ENCODE measurements at regions not wholly inside any gene's neighbourhood (a gene's known extent, or its start where the extent isn't known, plus 50 kb on each side); places are given as distances from the start of the nearest gene placed in this dataset.
"Not testable (repeated sequence)": the region's sequence is repeated elsewhere in the genome, so short reads cannot be mapped to it uniquely, and the experiment has no call there.

DNA sequence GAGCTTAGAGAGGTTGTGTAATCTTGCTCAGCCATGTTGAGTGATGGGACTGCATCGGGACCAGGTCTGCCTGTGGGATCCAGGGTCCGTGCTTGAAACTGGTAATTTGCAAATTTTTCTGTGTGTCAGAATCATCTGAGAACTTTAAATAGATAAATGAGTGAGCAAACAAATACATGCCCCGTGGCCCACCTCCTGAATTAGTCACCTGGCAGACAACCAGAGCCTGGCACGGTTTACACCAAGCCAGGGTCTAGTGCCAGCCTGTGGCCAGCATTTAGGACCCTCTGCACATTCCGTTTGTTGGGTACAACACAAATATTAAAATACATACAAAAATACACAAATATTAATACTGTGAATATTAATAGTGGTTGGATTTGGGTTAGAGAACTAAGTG, 90.6 kb upstream of the STOX2 start:
- DNase-seq (ENCODE audit: low read depth): no peak

DNA sequence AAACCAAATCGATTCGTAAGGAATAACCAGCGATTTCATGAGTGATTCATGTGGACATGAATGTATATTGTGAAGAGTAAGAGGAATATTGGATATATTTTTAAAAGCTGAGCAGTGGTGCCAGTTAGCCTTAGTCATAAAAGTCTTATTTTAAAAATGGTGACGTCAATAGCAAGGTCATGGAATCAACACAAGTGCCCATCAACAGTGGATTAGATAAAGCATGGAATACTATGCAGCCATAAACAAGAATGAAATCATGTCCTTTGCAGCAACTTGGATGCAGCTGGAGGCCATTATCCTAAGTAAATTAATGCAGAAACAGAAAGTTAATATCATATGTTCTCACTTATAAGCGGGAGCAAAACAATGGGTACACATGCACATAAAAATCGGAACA, 89.0 kb upstream of the STOX2 start:
- no peak for DNase-seq (ENCODE audit: low read depth)

DNA sequence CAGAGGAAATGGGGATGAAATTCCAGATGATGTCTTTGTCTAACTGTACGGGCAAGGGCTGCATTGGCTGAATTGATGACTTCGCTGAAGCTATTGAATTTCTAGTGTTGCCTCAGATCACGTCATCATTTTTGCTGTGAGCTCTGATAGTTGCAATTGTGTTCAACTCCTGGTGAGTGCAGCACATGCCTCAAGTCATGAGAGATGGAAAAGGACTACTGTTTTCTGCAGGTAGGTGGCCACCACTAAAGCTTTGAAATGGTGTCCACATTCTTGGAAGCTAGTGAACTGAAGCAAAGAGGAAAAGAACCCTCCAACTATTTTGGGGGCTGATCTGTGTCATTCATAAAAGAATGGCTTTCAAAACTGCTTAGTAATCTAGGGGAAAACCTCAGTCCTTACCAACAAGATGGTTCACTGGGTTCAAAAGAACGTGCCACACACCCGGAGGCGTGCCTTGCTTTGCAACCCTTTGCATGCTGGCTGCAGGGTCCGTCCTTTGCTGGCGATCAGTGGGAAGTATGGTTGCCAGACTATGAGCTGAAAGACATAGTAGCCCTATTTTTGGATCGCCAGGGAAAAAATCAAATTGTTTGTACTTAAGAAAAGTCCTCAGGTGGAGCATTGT, 88.1 kb upstream of the STOX2 start:
- DNase-seq (ENCODE audit: low read depth): no peak

DNA sequence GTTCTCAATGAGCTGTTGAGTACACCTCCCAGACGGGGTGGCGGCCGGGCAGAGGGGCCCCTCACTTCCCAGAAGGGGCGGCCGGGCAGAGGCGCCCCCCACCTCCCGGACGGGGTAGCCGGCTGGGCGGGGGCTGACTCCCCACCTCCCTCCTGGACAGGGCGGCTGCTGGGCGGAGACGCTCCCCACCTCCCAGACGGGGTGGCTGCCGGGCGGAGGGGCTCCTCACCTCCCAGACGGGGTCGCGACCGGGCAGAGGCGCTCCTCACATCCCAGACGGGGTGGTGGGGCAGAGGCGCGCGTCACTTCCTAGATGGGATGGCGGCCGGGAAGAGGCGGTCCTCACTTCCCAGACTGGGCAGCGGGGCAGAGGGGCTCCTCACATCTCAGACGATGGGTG, 86.5 kb upstream of the STOX2 start:
- not testable (repeated sequence) for DNase-seq (ENCODE audit: low read depth)

DNA sequence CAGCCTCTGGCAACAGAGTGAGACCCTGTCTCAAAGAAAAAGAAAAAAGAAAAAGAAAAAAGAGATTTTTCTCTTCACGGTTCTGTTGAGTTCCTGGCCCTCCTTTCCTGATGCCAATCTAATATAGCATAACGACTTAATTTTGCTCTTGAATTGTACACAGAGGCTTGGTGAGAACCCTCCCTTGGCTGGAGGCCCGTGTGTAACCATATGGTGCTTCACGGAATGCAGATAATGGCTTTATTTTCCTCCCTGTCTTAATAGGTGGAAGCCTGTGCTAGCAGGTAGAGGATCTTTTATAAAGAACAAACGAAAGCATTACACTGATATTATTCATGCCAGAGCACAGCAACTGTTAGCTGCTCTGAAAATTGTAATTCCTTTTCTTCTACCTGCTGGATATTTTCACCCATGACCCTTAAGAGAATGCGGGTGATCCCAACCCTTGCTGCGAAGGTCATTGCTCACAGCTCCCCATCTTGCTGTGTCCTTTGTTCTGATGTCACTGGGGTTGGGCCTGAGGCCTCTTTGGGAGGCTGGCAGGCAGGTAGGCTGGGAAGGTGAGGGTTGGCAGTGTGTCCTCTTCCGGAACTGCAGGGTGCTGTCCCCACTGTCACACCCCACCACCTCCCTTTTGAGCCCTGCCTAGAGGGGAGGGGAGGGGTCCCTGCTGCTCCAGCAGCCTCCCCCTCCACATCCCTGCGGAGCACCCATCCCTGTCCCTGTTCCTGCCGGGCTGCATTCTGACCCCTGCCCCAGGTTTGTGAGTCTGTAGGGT, 83.8 kb upstream of the STOX2 start:
- no peak for DNase-seq (ENCODE audit: low read depth)

DNA sequence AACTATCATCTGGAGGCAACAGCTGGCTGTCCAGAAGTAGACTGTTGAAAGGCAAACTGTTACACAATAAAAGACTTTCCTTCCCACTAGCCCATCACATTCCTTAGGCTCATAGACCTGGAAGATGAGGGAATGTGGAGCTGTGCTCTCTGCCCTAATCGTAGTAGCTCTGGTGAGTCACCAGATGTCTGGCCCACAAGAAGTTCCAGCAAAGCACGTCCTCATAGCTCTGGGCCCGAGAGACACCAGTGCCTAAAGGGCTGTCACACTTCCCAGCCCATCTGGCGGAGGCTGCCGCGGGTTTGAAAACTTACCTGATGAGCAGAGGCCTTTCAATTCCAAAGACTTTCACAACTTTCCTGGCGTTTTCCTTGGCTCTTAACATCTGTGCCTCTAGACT, 81.7 kb upstream of the STOX2 start:
- peak; percentile 35 for DNase-seq (ENCODE audit: low read depth)

DNA sequence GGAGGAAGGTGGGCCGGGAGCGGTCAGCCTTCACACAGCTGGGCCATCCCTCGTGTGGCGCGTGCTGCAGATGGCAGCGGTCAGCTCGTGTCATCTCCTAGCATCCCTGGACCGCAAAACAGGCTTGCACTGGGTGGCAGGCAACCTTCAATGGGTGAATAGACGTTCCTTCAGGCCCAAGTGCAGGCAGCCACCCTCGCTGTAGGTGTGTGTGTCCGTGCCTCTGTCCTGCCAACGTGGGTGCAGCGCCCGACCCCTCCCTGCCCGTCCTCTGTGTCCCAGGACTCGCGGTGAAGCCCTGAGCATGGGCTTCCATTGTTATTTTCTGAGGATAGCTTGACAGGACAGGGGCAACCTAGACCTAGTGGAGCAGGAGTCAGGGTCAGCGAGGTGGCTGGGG, 79.8 kb upstream of the STOX2 start:
- no peak for DNase-seq (ENCODE audit: low read depth)

DNA sequence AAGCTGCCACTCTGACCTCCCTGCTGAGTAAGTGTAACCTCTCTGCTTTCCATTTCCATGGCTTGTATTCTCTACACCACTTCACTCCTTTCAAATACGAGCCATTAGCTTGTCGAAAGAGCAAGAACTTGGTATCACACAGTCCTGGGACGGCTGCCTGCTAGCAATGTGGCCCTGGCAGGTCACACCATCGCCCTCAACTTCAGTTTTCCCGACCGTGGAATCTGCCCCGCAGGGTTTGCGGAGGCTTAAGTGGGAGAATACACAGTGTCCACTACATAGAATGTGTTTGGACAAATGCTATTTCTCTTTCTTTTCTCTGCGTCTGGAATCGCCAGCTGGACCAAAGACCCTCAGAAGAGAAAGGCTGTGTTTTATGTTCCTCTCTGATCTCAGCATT, 78.6 kb upstream of the STOX2 start:
- no peak for DNase-seq (ENCODE audit: low read depth)

DNA sequence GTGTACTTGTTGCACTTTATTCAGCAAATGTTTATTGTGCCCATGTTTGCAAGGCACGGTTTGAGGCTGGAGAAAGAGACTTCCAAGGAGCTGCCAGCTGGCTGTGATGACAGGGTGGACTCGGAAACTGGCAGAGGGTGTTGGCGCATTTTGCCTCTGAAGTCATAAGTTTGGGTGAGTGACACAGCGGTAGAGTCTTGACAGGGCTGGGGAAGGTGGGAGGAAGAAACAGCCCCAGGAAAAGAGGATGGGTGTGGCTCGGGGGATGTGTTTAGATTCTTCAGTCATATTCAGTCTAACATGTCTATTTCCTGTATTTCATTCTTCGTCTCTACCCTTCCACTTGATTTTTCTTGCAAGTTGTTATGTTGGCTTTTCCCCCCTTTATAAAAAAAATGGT, 77.0 kb upstream of the STOX2 start:
- no peak for DNase-seq (ENCODE audit: low read depth)

DNA sequence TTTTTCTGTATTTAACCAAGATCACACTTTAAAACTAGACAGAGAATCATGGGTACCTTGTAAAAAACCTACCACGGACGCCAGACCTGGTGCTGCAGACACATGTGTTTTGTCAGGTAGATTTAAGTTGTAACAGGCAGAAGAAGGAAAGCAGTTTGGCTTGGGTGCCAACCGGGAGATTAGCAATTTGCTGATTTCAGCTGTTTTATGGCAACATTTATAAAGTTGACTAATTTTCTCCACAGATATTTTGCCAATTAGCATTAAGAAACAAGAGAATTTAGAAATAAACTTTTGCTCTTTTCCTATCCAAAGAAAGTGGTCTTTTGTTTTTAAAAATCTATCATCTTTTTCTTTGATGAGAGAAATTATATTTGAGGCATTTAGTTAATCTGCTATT, 76.3 kb upstream of the STOX2 start:
- no peak for DNase-seq (ENCODE audit: low read depth)

DNA sequence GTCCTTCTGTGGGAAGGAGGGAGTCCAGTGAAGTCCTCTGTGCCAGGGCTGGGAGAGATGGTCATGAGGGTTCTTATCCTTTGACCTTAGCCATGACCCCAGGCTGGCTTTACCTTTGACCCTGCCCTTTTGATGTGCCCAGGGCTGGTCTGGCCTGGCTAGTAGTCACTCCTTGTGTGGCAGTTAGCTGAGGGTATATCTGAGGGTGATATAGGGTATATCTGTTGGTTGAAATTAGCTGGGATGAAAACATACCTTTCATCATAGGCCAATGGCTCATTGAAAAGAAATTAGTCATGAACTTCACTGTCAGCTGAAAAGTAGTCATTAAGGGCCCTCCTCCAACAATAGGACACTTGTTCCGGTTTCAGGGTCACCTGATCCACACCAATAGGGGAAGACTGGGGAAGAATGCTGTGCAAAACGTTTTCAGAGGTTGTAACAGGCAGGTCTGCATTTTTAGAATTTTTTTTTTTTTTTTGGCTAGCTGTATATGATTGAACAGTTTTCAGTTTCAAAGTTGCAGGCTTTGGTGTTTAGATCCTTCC, 74.6 kb upstream of the STOX2 start:
- no peak for DNase-seq (ENCODE audit: low read depth)

DNA sequence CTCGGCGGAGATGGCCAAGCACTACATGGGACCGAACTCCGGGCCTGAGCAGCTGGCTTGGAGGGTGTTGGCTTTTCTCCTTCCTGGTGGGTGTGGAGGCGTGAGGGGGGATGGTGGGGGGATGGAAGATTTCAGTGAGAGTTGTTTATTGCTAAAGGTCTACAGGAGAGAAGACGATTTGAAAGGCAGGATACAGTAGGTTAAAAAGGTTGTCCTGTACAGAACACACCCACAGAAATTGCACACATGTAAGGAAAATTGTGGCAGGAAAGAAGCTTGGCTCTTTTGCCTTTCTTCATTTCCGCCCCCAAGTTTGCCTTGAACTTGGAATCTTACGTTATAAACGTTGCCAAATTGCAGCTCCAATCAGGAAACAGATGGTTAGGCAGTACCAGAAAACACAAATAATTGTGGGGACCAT, 74.1 kb upstream of the STOX2 start:
- no peak for DNase-seq (ENCODE audit: low read depth)

DNA sequence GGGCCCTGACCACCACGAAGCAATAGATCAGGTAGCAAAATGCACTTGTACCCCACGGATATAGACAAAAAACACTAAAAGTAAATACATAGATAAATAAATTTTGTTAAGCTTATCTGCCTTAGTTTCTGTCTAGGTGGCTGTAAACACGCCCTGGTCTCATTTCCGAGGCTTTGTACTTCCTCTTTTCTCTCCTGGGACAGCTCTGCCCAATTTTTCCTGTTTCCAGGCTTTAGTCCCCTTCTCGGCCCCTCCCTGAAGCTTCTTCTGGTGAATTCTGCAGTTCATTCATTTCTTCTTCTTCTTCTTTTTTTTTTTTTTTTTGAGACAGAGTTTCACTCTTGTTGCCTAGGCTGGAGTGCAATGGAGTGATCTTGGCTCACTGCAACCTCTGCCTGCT, 73.4 kb upstream of the STOX2 start:
- no peak for DNase-seq (ENCODE audit: low read depth)

DNA sequence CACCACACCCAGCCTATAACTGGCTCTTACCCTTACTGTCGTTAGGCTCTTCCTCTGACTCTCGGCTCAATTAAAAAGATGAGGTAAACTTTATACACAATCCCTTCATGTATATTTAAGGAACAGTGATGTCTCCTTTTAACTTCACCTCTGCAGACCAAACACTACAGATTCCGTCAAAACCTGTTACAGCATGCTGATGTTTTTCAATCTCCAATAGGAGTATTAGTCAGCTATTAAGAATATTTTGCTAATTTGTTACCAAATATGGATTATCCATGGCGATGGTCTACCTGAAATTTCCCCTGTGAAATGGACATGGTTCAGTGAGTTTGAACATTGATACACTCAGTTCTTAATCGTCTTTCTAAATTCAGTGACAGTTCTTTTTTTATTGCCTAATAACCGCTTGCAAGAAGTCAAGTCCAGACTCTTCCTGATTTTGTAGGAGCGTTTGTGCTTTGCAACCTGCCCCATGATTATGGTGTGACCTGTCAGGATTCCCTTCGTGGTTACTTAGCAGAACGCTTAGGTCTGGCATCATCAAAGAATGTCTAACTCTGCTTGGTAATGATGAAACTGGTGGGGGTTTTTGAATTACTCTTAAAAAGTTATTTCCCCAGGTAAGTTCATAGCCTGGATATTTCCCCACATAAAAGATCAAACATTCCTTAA, 72.2 kb upstream of the STOX2 start:
- no peak for DNase-seq (ENCODE audit: low read depth)

DNA sequence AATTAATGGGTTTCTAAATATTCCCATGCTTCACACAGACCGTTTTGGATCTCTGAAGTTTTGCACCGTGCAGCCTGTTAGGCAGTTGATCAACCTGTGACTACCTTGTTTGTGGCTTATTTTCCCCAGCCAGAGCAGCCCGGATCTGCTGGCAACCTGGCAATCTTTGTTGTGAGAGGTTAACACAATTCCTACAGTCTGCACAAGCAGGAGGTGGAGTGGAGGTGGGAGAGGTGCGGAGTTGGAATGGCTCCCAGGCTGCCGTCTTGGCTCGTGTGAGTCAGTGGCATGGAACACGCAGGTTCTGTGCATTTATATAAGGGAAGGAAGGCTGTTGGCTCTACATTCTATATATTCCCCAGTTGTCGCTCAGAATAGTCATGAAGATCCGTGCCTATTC, 70.9 kb upstream of the STOX2 start:
- no peak for DNase-seq (ENCODE audit: low read depth)

DNA sequence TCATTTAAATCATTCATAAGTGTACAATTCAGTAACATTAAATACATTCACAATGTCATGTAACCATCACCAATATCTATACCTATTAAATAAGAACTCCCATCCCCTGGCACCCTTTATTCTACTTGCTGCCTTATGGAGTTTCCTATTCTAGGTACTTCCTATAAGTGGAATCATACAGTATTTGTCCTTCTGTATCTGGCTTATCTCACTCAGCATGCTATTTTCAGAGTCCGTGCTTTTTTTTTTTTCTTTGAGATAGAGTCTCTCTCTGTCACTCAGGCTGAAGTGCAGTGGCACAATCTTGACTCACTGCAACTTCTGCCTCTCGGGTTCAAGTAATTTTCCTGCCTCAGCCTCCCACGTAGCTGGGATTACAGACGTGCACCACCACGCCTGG, 67.9 kb upstream of the STOX2 start:
- no peak for DNase-seq (ENCODE audit: low read depth)

DNA sequence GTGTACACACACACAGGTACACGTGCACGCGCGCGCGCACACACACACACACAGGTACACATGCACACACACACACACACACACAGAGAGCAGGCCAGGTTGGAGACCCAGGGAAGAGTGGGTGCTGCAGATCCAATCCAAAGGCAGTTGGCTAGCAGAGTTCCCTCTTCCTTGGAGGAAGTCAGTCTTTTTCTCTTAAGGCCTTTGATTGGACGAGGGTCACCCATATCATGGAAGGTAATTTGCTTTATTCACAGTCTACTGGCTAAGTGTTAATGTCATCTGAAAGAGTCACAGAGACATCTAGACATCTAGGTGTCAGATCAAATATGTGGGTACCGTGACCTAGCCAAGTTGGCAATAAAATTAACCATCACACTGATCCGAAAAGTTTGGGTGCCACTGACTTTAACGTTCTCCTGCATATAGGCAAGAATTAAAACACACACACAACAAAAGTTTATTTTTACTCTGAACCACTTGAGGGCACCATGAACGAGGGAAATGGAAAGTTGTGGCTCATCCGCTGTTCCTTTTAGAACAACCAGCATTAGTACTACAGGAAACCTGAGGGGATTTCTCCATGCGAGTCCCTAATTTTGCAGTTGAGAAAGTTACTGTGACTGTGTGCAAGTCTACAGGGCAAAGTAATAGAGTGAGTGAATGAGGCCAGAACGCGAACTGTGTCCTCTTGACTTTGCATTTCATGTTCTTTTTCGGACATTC, 66.0 kb upstream of the STOX2 start:
- peak; percentile 1 for DNase-seq (ENCODE audit: low read depth)

DNA sequence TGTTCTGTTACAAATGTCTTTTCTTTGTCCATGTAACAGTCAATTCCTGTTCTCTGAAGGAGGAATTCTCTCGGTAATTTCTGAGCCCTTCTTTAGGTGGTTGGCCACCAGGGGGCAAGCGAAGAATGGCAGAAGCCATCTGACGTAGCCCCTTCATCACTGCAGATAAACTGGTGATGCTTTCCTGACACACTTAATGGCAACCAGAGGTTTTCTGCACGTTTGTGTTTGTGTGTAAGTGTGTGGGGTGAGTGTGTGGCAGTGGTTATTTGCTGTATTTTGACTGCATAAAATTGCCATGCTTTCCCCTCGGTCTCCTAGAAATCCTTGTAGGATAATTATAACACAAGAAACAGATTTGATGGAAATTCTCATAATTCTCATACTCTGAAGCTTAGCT, 64.8 kb upstream of the STOX2 start:
- peak; percentile 58 for DNase-seq (ENCODE audit: low read depth)

DNA sequence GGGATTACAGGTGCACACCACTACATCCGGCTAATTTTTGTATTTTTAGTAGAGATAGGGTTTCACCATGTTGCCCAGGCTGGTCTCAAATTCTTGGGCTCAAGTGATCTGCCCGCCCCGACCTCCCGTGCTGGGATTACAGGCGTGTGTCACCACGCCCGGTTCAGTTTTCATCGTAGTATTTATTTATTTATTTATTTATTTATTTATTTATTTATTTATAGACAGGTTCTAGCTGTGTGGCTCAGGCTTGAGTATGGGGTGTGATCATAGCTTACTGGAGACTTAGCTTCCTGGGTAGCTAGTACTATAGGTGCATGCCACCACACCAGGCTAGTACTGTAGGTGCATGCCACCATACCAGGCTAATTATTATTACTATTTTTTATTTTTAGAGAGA, 64.1 kb upstream of the STOX2 start:
- DNase-seq (ENCODE audit: low read depth): no peak

DNA sequence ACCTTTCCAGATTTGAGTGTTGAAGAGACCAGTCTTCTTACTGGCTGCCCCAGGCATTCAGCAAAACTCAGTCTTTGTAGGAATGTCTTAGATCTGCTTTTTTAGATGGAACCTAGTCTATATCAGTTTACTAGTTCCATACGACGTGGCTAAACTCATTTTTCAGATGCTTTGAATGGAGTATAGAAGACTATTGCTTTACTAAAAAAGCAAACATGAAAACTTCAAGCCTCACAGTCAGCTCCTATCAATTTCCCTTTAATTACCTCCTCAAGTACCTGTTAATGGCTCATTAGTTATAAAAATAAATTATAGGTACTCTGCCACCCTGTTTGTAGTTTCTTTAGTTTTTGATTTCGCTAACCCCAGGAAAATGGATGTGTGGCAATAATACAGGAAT, 63.0 kb upstream of the STOX2 start:
- no peak for DNase-seq (ENCODE audit: low read depth)

DNA sequence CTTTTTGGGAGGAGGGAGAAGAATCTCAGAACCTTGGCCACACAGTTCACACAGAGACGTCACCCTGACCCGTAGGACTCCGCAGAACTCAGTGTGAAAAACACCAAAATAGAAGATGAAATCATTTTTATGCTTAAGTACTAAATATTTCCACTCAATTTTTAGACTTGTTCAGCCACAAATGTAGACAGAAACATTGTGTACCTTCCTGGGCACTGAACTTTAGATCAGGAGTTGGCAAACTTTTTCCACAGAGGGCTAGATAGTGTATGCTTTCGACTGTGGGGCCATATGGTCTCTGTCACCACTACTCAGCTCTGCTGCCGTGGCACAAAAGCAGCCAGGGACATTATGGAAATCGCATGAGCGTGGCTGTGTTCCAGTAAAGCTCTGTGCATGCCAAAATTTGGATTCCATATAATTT, 61.8 kb upstream of the STOX2 start:
- no peak for DNase-seq (ENCODE audit: low read depth)

DNA sequence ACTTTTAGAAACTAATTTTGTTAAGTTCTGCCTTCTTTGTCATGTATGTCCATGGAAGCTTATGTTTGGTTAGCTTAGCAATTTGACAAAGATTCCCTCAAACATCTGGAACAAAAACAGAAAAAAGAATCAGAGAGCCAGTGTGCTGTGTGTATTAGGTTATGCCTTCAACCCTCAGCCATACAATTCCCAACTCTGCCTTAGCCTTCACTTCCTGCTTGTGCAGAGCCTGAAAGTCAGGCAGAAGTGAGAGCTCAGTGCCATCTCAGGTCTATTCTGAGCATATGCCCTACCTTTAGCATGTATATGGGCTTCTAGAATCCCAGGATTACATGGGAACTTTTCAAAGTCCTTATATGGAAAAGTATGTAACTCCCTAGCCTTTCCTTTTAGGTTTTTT, 58.2 kb upstream of the STOX2 start:
- no peak for DNase-seq (ENCODE audit: low read depth)

Data from LHCN-M2 (cell line).